Stimulated activated naive CD4-positive, alpha-beta T cell treated with Interleukin-2 at 50 U/mL for 16 hours (primary cell): ENCODE measurements at regions not wholly inside any gene's neighbourhood (a gene's known extent, or its start where the extent isn't known, plus 50 kb on each side); places are given as distances from the start of the nearest gene placed in this dataset.
"Not testable (repeated sequence)": the region's sequence is repeated elsewhere in the genome, so short reads cannot be mapped to it uniquely, and the experiment has no call there.

Experiments used
- DNase-seq: peaks from one replicate; lab custom pipeline; 2025; lab: John Stamatoyannopoulos, UW

DNA sequence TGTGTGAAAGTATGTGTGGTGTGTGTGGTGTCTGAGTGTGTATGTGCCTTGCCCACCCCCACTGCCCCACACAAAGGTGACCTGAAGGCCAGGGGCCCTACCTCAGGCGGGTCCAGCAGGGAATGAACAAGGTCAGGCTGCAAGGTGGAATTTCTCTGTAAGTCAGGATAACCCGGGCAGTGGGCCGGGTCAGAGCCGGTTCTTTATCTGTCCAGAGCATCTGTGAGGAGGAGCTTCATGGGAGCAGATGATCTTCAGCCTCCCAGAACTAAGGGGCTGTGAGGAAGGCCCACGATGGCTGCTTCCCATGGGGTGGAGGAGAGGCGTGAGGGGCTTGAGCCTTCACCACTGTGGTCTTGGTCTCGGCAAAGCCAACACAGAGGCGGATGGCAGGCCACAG is 150.3 kb downstream of the TFCP2L1 start:
- DNase-seq, result no peak

DNA sequence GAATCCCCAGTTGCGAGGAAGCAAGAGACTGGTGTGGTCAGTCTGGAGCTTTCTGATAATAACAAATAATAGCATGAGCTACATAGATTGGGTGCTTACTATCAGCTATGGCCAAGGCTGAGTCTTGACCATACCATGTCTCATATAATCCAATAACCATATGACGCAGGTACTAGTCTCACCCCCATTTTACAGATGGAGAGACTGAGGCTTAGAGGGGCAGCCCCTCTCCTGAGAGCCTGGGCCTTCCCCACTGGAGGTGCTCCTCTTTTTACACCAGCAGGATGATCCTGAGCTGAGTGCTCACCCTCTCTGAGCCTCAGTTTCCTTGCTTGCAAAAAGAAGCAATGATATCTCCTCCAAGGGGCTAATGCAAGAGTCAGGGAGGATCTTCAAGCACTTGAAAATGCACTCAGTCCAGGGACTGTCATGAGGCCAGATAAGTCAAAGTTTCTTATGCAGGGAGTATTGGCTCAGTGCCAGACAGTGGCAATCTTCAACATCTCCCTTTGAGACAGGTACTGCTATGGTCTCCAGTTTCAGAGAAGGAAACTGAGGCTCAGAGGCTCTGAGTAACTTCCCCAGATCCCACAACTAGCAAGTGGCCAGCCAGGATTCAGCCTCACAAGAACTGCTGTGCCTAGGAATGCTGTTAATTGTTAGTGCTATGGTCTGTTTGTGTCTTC is 149.7 kb downstream of the TFCP2L1 start:
- no peak for DNase-seq

DNA sequence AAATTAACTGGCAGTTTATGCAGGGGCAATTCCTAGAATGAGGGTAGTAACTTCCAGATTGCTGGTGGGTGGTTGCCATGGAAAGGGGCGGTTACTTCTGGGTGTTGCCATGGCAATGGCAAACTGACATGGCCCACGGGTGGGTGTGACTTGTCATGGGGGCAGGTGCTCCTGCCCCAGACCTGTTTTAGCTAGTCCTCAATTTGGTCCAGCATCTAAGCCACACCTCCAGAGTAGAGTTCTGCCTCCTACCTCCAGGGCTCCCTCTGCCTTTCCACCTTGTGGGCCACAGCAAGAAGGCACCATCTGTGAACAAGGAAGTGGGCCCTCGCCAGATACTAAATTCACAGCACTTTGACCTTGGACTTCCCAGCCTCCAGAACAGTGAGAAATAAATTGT is 148.7 kb downstream of the TFCP2L1 start:
- no peak for DNase-seq

DNA sequence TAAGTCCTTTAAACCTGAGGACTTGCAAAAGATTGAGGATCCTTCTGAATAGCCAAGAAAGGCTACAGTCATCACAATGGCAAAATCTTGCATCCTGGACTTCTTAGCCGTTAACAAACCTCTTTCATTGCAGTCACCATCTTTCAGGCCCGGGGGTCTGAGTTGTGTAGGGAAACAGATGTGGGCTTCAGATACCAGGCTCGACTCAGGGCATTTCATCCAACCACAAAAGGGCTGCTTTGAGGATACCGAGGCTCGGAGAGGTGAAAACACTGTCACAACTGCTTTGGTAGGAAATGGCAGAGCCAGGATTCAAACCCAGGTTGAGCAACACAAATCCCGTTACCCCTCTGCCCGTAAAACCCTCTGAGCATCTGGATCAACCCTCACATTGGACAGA is 147.4 kb downstream of the TFCP2L1 start:
- DNase-seq, result no peak

DNA sequence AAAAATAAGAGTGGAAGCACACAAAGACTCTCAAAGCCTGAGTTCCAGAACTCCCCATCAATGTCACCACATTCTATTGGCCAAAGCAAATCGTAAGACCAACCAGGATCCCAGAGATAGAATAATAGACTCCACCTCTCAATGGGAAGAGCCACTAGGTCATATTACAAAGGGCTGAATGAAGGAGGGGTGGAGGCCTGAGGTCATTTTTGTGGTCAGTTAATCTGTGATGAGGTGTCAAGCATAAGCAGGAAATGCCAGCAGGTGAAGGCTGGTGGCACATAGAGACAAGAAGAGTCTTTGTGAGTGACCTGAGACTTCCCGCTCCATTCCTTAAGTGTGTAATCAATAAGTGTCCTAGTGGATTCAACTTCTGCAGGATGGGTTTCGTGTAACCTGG is 144.3 kb downstream of the TFCP2L1 start:
- DNase-seq, result no peak

DNA sequence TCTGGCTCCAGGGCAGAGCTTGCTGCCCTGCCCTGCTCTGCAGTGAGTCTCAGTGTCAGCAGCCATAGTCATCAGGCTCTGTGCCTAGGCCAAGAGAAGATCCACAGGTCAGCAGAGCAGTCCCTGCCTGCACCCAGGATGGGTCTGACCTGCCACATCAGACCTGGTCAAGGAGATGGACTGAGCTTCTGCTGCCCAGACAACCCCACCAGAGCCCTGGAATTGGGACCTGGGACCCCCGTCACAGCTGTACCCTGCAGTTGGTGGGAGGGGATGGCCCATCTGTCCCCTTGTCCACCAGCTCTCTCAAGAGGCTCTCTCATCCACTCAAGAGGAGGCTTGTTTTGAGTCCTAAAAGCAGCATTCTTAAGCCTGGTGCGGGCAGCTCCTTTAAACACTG is 142.6 kb downstream of the TFCP2L1 start:
- no peak for DNase-seq

DNA sequence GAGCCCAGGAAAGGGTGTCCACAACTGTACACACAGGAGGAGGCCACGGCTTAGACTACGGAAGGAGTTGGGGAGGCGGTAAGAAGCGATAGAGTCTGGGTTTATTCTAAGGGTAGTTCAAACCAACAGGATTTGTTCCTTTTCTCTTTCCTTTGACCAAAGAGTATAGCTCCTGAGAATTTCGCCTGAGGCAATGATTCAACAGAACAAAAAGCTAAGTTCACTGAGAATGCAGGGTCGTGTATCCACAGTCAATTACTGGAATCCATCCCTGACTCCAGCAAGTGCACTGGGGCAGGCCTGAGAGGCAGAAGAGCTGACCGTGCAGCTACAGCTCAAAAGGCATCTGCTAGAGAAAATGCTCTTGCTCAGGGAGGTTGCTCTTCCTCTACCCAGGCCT is 140.9 kb downstream of the TFCP2L1 start:
- DNase-seq, result no peak

DNA sequence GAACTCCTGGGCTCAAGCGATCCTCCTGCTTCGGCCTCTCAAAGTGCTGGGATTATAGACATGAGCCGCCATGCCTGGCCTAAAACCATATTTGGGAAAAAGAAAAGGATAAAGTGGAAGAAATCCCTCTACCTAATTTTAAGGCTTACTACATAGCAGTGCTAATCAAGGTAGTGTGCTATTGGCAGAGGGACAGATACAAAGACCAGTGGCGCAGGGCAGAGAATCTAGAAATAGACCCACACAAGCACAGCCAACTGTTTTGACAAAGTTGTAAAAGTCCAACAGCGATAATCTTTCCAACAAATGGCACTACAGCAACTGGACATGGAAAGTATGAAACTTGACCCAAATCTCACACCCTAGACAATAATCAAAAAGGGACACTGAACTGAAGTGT is 138.4 kb downstream of the TFCP2L1 start:
- no peak for DNase-seq

DNA sequence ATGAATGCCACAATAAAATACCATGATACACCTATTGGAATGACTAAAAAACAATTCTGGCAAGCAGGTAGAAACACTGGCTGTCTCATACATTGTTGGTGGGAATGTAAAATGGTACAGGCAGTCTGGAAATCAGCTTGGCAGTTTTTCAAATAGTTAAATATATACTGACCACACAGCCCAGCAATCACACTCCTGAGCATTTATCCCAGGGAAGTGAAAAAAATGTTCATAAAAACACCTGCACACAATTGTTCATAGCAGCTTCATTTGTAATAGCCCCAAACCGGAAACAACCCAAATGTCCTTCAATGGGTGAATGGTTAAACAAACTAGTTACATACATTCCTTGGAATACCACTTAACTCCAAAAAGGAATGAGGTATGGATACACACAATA is 137.2 kb downstream of the TFCP2L1 start:
- no peak for DNase-seq

DNA sequence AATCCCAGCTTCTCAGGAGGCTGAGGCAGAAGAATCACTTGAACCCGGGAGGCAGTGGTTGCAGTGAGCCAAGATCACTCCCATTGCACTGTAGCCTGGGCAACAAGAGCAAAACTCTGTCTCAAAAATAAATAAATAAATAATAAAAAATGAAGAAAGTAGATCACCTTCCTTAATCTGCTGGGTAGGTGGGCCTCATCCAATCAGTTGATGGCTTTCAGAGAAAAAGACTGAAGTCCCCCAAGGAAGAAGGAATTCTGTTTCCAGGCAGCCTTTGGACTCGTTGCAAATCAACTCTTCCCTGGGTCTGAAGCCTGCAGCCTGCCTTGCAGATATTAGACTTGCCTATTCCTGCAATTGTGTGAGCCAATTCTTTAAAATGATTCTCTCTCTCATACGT is 136.5 kb downstream of the TFCP2L1 start:
- DNase-seq, result no peak

DNA sequence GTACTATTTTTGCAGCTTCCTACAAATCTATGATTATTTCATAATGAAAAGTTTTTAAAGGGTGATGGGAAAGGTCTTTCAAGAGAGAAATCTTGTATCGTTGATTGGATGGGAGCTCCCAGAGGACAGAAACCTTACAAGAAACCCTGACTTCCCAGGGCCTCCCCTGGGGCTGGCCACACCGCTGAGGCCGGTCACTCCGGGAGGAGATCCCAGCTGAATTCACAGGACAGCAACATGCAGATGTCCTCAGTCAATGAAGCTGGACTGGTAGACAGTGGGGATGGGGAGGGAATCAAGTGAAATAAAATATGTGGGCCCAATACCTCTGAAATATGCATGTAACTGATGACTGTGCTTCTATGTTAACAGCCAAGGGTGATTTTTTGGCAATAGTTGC is 135.6 kb downstream of the TFCP2L1 start:
- no peak for DNase-seq

DNA sequence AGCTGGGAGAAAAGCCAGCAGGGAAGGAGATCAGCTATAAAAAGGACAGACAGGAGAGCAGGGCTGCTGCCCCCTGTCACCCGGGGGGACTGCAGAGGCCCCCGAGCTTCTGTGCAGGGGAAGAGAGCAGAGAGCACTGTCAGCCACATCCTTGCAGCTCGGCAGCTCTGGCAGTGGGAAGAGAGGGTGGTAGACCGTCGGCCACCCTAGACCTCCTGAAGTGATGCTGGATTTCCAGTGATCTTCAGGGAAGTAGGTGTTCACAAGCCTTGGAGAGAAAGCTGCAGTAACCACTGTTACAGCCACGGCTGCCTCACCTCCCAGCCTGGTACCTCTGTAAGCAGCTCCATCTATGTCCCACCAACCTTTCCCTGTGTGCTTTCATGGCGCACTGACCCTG is 134.9 kb downstream of the TFCP2L1 start:
- no peak for DNase-seq

DNA sequence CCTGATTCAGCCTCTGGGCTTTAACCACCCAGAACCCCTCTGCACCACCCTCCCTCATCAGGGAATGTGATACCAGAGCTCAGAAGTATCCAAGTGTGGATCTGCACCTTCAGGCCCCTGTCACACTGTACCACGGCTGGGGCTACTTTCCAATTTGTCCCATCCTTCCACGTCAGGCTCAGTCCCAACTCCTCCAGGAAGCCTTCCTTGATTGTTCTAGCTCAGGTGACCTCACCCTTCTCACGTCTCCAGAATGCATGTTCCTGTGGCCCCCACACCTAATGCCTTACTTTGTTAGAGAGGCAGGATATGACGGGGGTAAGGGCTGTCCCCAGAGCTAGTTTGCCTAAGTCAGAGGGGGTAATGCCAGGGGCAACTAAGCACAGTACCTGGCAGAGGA is 134.3 kb downstream of the TFCP2L1 start:
- DNase-seq, result no peak

DNA sequence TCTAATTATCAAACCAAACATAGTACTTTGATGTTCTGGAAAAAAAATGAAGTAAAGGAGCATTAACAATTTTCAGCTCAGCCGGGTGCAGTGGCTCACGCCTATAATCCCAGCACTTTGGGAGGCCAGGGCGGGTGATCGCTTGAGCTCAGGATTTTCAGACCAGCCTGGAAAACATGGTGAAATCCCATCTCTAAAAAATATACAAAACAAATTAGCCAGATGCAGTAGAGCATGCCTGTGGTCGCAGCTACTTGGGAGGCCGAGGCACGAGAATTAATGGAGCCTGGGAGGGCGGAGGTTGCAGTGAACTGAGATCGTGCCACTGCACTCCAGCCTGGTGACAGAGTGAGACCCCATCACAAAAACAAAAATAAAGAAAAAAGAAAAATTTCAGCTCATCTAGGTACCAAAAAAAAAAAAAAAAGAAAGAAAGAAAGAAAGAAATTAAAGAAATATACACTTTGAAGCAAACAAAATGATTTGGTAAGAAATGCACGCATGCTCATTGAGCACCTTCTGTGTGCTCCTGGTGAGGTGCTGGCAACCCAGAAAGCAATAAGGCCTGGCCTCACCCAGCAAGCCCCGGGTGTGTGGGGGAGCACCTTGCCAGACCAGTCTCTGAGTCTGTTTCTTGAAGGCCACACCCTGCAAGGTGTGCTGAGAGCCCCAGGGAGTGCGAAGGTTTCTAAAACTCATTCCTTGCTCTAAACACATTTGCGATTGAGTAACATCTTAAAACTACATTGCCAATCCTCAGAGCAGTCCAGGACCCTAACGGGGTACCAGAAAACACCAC is 133.5 kb downstream of the TFCP2L1 start:
- no peak for DNase-seq

DNA sequence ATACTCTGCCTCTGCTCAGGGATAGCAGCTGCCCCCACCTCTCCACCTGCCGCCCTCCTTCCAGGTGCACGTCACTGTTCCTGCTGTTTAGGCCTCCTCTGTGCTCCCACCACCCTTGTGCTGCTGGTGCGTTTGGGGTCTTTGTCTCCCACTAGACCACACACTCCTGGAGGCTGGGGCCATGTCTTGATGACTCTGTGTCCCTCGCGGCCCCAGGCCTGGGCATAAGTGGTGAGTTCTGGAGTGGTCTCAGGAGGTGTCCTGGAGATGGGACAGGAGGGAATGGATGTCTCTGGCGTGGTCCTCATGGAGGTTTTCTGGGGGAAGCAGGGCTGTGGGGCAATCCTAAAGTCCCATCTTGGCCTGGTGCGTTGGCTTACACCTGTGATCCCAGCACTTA is 132.1 kb downstream of the TFCP2L1 start:
- DNase-seq, result no peak

DNA sequence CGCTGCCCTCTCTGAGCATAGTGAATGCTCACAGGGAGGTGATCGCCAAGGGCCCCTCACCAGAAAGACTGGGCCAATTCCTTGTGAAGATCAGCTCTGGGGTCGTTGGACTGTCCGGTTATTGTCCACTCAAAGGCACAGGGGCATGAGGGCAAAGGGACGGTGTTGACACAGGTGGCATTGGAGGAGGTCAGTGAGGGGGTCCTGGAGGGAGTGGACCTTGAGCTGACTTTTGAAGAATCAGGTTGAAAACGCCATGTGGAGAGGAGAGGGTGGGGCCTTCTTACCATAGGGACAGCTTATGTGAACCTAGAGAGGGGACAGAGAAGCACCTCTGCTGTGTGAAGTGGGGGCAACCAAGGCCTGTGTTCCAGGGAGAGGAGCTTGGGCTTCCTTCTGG is 131.5 kb downstream of the TFCP2L1 start:
- no peak for DNase-seq

DNA sequence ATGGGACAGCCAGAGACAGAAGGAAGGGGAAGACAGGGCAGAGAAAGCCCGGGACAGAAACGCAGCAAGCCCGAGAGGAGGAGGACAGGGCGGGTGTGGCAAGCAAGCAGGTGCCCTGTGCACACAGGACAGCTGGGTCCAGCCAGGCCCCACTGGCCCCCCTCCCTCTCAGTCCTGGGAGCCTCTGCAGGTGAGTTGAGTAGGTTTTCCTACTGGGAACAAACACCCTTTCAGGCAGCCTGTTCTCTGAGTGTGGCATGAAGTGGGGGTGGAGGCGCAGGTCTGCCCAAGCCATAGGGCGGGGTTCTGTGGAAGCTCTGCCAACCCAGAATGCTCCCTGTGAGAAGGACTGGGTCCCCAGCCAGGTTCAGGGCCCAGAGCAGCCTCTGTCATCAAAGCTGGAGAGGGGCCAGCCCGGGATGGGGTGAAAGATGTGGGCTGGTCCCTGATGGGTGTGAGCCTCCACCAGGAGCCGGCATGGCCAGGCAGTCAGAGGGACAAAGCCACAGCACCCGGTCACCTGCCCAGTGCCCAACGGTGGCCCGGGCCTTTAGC is 129.4 kb downstream of the TFCP2L1 start:
- DNase-seq, result no peak

DNA sequence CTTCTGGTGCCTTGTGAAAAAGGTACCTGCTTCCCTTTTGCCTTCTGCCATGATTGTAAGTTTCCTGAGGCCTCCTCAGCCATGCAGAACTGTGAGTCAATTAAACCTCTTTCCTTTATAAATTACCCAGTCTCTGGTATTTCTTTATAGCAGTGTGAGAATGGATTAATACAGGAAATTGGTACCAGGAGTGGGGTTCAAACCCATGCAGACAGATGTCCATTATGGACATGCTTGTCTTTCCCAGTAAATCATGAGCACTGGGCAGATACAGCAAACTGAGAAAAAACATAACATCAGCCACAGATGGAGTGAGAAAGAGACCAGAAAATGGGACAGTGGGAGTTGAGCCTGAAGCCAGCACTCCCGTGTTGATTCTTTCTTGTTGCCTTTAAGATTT is 127.5 kb downstream of the TFCP2L1 start:
- DNase-seq, result not testable (repeated sequence)

DNA sequence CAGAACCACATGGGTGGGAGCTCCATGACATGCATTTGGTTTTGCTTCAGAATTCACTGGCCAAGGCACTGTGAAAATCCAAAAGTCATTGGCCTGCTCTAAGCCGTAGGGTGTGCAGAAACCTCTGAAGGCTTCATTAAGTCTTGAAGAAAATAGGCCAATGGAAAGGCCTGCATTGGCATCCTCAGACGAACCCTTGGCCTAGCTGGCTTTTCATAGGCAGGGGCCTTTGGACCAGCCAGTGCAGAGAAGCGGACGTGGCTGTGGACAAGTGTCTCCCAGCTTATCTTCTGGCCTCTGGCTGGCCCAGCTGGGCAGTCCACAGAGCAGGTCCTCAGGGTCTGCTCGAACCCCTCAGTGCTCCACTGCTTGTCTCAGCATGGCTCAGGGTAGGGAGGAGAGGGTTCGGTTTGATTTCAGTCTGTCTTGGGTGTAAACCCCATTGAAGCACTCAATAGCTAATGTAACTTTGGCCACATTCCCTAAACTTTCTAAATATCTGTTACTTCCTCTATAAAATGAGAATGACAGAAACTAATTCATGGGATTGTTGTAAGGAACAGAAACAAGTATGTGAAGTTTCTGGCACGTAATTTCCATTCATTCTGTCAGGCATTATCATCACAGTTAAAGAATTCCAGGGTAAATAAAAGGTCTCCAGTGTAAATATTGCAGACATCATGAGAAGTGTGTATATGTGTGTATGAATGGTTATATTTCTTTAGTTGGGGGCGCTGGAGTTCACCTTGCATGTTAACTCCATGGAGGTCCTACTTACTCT is 125.5 kb downstream of the TFCP2L1 start:
- DNase-seq, result no peak

DNA sequence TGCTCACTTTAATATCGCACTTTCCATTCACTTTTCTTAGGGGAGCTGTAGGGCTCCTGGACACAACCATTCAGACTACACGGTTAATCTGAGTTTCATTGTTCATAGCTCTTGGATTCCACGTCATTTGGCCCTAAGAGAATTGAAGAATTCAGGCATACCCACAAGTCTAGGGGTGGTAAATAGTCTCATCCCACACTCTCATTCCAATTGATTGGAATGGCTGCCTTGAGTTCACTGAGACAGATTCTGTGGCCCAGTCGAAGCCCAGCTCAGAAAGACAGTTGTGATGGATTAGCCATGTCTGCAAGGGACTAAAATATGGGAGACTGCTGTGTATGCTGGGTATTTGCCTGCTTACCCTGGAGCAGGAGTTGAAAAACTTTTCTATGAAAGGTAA is 124.6 kb downstream of the TFCP2L1 start:
- DNase-seq, result no peak

DNA sequence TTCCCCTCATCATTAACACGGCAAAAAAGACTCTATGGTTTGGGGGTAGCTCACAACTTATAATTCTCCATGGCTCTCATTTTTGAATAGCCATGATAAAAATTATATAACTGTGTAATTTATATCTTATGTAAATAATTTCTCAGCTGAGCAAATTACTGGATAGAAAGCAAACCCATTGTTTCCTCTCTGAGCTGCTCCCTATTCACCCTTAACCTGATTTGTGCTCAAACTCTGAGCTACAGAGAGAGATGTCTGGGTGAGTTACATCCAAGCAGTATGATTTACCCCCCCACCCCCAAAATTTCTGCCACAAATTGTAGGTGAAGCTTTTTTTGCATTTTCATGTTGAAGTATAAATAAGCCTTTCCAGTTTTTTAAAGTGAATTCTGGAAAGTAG is 123.7 kb downstream of the TFCP2L1 start:
- DNase-seq, result no peak

DNA sequence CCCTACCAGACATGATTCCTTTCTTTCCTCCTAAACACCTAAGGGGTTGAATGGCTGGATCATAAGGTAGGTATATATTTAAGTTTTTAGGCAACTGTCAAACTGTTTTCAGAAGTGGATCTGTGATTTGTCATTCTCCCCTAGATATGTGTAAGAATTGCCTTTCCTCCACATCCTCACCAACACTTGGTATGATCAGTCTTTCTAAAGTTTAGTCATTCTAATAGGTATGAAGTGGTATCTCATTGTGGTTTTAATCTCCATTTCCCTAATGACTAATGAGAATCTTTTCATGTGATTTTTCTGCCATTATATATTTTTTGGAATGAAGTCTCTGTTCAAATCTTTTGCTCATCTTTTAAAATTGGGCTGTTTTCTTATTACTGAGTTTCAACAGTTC is 122.1 kb downstream of the TFCP2L1 start:
- DNase-seq, result no peak

DNA sequence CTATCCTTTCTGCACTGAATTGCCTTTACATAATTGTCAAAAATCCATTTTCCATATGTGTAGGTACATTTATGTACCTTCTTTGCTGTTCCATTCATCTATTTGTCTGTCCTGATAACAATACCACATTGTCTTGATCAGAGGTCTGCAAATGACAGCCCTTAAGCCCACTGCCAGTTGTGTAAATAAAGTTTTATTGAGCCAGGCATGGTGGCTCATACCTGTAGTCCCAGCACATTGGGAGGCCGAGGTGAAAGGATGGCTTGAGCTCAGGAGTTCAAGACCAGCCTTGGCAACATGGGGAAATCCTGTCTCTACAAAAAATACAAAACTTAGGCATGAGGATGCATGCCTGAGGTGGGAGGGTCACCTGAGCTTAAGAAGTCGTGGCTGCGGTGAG is 121.0 kb downstream of the TFCP2L1 start:
- no peak for DNase-seq
